Aorta (tissue), 5 donors: ENCODE measurements at regions not wholly inside any gene's neighbourhood (a gene's known extent, or its start where the extent isn't known, plus 50 kb on each side); places are given as distances from the start of the nearest gene placed in this dataset.

Experiments
- ATAC-seq: fragments of 200-7000 bp; cut with Tn5 transposase; one replicate; pipeline ENCODE4 v1.9.1; 2022; ENCODE audit warnings: moderate library complexity; ENCODE audit not compliant: low FRiP score
- DNase-seq, 2 donors: peaks; one replicate each; pipeline ENCODE4 v3.0.0-alpha.2; 2020
- H3K27ac ChIP-seq, 2 donors: one replicate each; pipeline ENCODE4 v1.5.1; 2013; ENCODE audit warnings: low read length in 2 of 2, mild to moderate bottlenecking in 2 of 2, moderate library complexity in 2 of 2, control low read depth in 1 of 2, inconsistent platforms in 1 of 2, low read depth in 1 of 2
- H3K27me3 ChIP-seq, 2 donors: one replicate each; pipeline ENCODE4 v1.6.1; 2013; ENCODE audit warnings: control low read depth in 1 of 2, low read length in 1 of 2, mild to moderate bottlenecking in 1 of 2, moderate library complexity in 1 of 2; ENCODE audit not compliant: insufficient read depth in 2 of 2, control insufficient read depth in 1 of 2
- H3K36me3 ChIP-seq, 2 donors: one replicate each; pipeline ENCODE4 v1.6.1; 2013; ENCODE audit warnings: control low read depth in 1 of 2, low read length in 1 of 2, mild to moderate bottlenecking in 1 of 2; ENCODE audit not compliant: insufficient read depth in 2 of 2, control insufficient read depth in 1 of 2
- H3K4me1 ChIP-seq, 2 donors: one replicate each; pipeline ENCODE4 v1.6.1; 2013; ENCODE audit warnings: low read length in 2 of 2, control low read depth in 1 of 2, mild to moderate bottlenecking in 1 of 2, moderate library complexity in 1 of 2; ENCODE audit not compliant: insufficient read depth in 2 of 2, control insufficient read depth in 1 of 2
- H3K4me3 ChIP-seq, 2 donors: one replicate each; pipeline ENCODE4 v1.5.1; 2013; ENCODE audit warnings: low read length in 2 of 2, control low read depth in 1 of 2, mild to moderate bottlenecking in 1 of 2
- H3K9me3 ChIP-seq: one replicate; pipeline ENCODE4 v1.6.1; 2013; ENCODE audit warnings: mild to moderate bottlenecking, low read length; ENCODE audit not compliant: control insufficient read depth
- WGBS, 2 donors: extraction: QIAGEN DNeasy Blood & Tissue Kit; methylation state at CpG; one replicate each; pipeline ENCODE4 v1.1.7; 2013; 5-methylcytosine and 5-hydroxymethylcytosine counted together
- intact Hi-C, 2 donors: fragments of 100-400 bp; cut with DNase I; formaldehyde crosslinking; loops; one replicate each; pipeline versions ENCODE4 v1.14.2 to v1.15.0; 2022
- donor health status: healthy with polysubstance abuse.
- donor health status: Bipolar disorder and iron deficiency.
- donor health status: DM: no; HTN: no; CAD: no.
- donor health status: DM: no; HTN: no; CAD: no.
- donor health status: DM: yes; HTN: yes; CAD: no.

DNA sequence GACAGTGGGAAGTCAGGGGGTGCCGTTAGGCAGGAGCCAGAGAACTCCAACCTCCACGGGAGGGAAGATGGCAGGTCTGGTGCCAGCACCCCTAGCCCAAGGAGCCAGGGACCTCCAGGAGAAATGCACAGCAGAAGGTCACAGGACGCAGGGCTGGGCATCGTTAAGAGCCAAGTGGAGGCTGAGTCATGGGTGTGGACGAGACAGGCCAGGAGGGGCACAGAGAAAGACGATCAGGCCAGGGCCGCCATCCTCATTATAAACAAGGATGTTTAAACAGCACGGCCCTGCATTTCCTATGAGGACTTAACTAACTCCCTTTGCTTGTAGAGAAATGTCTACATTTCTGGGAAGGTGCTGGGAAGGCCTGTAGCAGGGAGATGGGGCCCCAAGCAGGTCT lies 77.9 kb upstream of the FZD10 start:
- no peaks in the 10 kb centered on the region for H3K36me3 ChIP-seq
- no peak overlapping the region for H3K27ac ChIP-seq
- no peaks in the 10 kb centered on the region for H3K9me3 ChIP-seq
- intact Hi-C loops: no loop called here
- no peak for DNase-seq
- WGBS, 2 donors: 75 to 77% methylated on average over 8 of the region's 8 CpGs
- no peaks in the 10 kb centered on the region for H3K4me1 ChIP-seq
- H3K27me3 ChIP-seq: peaks cover 0 to 4% of the 10 kb centered on the region in 2 donors
- no peak for ATAC-seq
- no peak overlapping the region for H3K4me3 ChIP-seq

DNA sequence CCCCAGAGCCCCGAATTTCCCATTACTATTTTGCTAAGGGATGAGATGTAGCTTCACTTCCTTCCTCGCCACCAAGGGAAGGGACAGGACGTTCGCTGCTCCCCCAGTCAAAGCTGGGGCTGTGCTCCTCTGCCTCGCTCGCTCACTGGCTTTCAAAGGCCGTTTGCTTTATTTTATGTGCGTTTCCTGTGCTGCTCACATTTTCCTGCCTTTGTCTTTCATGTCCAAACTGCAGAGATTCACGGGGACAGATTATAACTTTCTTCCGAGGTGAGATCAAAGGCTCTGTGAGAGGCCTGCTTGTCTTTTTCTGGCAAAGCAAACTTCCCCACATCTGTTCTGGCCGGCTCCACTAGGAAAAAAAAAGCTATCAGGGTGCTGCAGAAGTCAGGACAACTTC lies 76.0 kb upstream of the FZD10 start:
- intact Hi-C loops: no loop called here
- peaks cover 2% of the 10 kb centered on the region for H3K9me3 ChIP-seq
- H3K27me3 ChIP-seq: peaks cover 0 to 4% of the 10 kb centered on the region in 2 donors
- DNase-seq (no peak), ATAC-seq (no peak)
- H3K36me3 ChIP-seq: no peaks in the 10 kb centered on the region
- H3K27ac ChIP-seq: no peak overlapping the region
- 42 to 44% methylated on average over 11 of the region's 11 CpGs for WGBS, 2 donors
- H3K4me3 ChIP-seq: no peak overlapping the region
- H3K4me1 ChIP-seq: no peaks in the 10 kb centered on the region

DNA sequence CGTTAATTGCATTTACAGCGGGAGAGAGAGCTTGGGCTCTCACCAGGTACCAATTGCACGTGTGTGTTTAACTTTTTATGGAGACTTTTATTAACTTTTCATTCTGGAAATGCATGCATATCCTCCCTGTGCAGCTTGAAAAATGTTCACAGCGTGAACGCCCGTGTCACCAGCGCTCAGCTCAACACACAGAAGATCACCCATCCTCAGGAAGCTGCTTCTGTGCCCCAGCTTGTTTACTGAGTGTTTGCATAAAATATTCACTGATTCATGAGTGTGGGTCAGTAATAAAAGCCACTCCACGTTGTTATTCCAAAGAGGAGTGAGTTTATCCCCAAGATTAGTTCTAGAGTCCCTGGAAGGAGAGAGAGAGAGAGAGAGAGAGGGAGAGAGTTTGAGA lies 75.5 kb upstream of the FZD10 start:
- Histone ChIP-seq H3K27me3 (no peaks in the 10 kb centered on the region), H3K9me3 (peaks cover 2% of the 10 kb centered on the region), H3K36me3 (no peaks in the 10 kb centered on the region), H3K4me1 (no peaks in the 10 kb centered on the region), H3K4me3 (no peak overlapping the region), H3K27ac (no peak overlapping the region)
- ATAC-seq (no peak), DNase-seq (no peak)
- intact Hi-C loops: no loop called here
- WGBS, 2 donors: 45 to 50% methylated on average over 8 of the region's 8 CpGs

DNA sequence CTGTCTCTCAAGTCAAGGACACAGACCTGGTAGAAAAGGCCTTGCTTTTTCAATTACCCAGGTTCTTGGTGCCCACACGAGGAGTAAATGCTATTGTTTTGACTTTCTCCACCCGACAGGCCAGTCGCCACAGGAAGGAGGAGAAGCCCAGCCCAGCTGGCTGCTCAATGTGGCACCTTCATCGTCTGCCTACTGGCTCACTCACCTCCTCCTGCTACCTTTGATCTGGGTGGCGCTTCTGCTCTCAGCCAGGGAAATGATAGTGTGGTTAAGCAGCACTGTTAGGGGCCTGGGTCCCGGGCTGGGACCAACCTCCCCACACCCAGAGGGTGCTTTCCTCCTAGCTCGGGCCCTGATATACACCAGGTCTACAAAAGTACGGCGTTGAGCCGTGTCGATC lies 75.0 kb upstream of the FZD10 start:
- Histone ChIP-seq H3K4me3 (no peak overlapping the region), H3K27me3 (no peaks in the 10 kb centered on the region), H3K36me3 (no peaks in the 10 kb centered on the region), H3K27ac (no peak overlapping the region), H3K4me1 (no peaks in the 10 kb centered on the region), H3K9me3 (peaks cover 2% of the 10 kb centered on the region)
- DNase-seq: no peak
- whole genome bisulfite sequencing, 2 donors: 64 to 73% methylated on average over 11 of the region's 11 CpGs
- intact Hi-C loops: no loop called here
- no peak for ATAC-seq

DNA sequence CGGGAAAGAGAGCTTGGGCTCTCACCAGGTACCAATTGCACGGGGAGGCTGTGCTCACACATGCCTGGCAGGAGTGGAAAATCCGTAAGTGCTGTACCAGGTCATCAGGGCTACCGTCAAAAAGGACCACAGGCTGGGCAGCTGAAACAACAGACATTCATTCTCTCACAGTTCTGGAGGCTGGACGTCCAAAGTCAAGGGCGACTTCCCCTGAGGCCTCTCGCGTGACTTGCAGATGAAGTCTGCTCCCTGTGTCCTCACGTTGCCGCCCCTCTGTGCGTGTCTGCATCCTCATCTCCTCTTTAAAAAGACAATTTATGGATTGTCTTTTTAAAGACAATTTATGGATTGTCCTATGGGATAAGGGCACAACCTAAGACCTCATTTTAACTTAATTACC lies 73.8 kb upstream of the FZD10 start:
- H3K36me3 ChIP-seq: no peaks in the 10 kb centered on the region
- no peak for ATAC-seq
- peaks cover 2% of the 10 kb centered on the region for H3K9me3 ChIP-seq
- H3K27ac ChIP-seq: no peak overlapping the region
- no peaks in the 10 kb centered on the region for H3K4me1 ChIP-seq
- WGBS, 2 donors: 22 to 41% methylated on average over 11 of the region's 11 CpGs
- H3K4me3 ChIP-seq: no peak overlapping the region
- no peak for DNase-seq
- intact Hi-C loops: no loop called here
- no peaks in the 10 kb centered on the region for H3K27me3 ChIP-seq

DNA sequence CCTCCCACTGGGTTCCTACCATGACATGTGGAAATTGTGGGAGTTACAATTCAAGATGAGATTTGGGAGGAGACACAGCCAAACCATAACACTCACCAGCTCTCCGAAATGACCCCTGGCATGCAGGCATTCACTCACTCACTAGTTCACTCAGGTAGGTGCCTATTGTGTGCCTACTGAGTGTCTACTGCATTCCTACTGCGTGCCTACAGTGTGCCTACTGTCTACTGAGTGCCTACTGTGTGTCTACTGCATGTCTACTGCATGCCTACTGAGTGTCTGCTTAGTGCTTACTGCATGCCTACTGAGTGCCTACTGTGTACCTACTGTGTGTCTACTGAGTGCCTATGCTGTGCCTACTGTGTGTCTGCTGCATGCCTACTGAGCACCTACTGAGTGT lies 71.7 kb upstream of the FZD10 start:
- H3K9me3 ChIP-seq: peaks cover 2% of the 10 kb centered on the region
- no peaks in the 10 kb centered on the region for H3K27me3 ChIP-seq
- H3K27ac ChIP-seq: no peak overlapping the region
- no peak for ATAC-seq
- no peak overlapping the region for H3K4me3 ChIP-seq
- no peak for DNase-seq
- H3K36me3 ChIP-seq: no peaks in the 10 kb centered on the region
- intact Hi-C loops: no loop called here
- 92 to 95% methylated on average over 2 of the region's 2 CpGs for WGBS, 2 donors
- H3K4me1 ChIP-seq: no peaks in the 10 kb centered on the region

DNA sequence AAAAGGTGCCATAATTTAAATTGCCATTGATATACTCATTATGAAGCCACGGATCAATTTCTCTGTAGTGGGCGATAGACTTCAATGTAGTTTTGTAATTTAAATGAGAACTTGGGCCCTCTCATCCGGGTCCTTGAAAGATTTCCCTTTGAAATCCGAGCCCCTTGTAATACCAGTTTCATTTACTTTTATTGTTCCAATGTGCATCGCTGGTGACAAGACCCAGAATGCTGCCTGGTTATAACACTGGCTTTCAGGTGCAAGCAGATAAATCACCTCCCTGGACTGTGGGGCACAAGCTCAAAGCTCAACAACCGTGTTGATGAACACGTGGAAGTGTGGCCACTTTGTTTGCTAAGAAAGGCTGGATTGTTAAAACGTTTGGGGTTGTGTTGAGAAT lies 68.9 kb upstream of the FZD10 start:
- WGBS, 2 donors: 52 to 60% methylated on average over 8 of the region's 8 CpGs
- no peak overlapping the region for H3K4me3 ChIP-seq
- peaks cover 2% of the 10 kb centered on the region for H3K9me3 ChIP-seq
- intact Hi-C loops: no loop called here
- DNase-seq: no peak
- no peak for ATAC-seq
- no peaks in the 10 kb centered on the region for H3K4me1 ChIP-seq
- H3K27ac ChIP-seq: no peak overlapping the region
- H3K36me3 ChIP-seq: no peaks in the 10 kb centered on the region
- no peaks in the 10 kb centered on the region for H3K27me3 ChIP-seq

DNA sequence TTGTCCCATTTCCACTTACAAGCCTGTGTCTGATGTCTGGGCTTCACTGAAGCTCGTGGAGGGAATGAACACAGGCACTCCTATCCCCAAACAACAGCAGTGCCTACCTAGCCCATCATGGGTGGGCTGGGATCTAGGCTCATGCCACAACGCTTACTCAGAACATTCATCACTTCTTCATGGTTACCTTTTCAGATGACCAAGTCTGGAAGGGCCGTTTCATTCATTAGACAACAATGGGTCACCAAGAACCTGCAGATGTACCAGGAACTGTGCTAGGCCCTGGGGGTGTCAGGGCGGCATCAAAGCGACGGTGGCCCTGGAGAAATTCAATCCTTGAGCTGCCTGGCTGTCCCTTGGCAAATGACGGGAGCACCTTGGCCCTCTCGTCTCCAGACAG lies 64.9 kb upstream of the FZD10 start:
- no peaks in the 10 kb centered on the region for H3K36me3 ChIP-seq
- no peak overlapping the region for H3K4me3 ChIP-seq
- H3K27me3 ChIP-seq: no peaks in the 10 kb centered on the region
- intact Hi-C loops: no loop called here
- no peak for ATAC-seq
- 73 to 77% methylated on average over 8 of the region's 8 CpGs for WGBS, 2 donors
- DNase-seq: no peak
- H3K4me1 ChIP-seq: no peaks in the 10 kb centered on the region
- no peaks in the 10 kb centered on the region for H3K9me3 ChIP-seq
- H3K27ac ChIP-seq: no peak overlapping the region

DNA sequence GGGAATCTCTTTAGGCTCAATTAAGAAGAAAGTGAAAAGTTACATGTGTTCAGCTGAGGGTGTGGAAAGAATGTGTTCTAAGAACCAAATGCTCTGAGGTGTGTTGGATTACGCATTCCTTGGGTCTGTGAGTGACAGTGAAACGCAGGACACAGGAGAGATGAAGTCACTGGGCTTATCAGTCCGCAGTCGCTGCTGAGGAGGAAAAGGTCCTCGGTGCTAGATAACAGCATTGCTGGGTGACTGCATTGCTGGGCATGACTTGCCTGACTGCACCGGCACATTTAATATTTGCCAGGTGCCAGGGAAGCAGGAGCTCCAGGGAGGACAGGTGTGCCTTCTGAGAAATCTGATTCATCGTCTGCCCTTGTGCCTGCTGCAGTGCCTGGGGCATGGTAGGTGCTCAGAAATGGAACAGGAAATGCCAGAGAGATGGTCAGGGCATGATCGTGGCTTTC lies 64.4 kb upstream of the FZD10 start:
- Histone ChIP-seq H3K27ac (no peak overlapping the region), H3K4me1 (no peaks in the 10 kb centered on the region), H3K4me3 (no peak overlapping the region), H3K36me3 (no peaks in the 10 kb centered on the region), H3K9me3 (no peaks in the 10 kb centered on the region), H3K27me3 (no peaks in the 10 kb centered on the region)
- 53 to 58% methylated on average over 8 of the region's 8 CpGs for WGBS, 2 donors
- intact Hi-C loops: no loop called here
- DNase-seq (no peak), ATAC-seq (no peak)
